HG02623 (cell line): ENCODE measurements at regions not wholly inside any gene's neighbourhood (a gene's known extent, or its start where the extent isn't known, plus 50 kb on each side); places are given as distances from the start of the nearest gene placed in this dataset.
"Not testable (repeated sequence)": the region's sequence is repeated elsewhere in the genome, so short reads cannot be mapped to it uniquely, and the experiment has no call there.

Experiments
- ATAC-seq: cut with Tn5 transposase; IDR thresholded peaks from one replicate; pipeline ENCODE4 v1.9.1; 2021; ENCODE audit warnings: moderate library complexity; ENCODE audit not compliant: unreplicated experiment

DNA sequence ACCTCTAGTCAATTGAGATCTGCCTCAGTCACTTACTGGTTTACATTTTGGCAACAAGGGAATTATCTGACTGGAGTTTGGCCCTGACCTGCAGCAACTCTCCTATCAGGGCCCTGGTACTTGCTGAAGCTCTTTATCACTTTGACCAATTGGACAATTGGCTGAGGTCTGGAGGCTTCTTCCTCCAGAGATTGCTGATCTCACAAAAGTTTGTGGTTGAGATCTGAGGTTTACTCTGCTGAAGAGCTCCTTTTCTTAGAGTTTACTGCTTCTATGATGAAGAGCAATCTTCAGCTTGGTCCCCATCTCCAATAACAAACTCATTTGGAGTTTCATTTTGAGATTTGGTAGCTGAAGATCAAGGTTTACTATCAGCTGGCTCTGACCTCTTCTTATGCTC lies 276.9 kb upstream of the SGCG start:
- no peak for ATAC-seq

- ATAC-seq: peak; percentile 47
Observed at GRCh38 chr13:22915442-22916082, 265.2 kb upstream of the SGCG start.

DNA sequence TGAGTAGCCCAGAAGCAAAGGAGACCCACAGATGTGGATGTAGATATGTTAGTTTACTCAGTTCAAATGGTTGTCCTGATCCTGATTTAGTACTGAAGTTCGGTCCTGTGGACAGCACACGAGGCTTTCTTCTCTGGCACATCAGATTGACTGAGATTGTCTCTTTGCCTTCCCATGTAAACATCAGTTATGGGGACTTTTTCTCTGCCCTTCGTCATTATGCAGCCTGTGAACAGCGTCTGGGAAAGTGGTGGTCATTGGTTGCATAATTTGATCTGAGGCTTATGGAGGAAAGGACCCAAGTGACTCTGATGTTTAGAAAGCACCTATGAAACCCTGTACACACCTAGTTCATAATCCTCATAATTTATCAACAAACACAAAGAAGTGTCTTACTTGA lies 264.5 kb upstream of the SGCG start:
- not testable (repeated sequence) for ATAC-seq

DNA sequence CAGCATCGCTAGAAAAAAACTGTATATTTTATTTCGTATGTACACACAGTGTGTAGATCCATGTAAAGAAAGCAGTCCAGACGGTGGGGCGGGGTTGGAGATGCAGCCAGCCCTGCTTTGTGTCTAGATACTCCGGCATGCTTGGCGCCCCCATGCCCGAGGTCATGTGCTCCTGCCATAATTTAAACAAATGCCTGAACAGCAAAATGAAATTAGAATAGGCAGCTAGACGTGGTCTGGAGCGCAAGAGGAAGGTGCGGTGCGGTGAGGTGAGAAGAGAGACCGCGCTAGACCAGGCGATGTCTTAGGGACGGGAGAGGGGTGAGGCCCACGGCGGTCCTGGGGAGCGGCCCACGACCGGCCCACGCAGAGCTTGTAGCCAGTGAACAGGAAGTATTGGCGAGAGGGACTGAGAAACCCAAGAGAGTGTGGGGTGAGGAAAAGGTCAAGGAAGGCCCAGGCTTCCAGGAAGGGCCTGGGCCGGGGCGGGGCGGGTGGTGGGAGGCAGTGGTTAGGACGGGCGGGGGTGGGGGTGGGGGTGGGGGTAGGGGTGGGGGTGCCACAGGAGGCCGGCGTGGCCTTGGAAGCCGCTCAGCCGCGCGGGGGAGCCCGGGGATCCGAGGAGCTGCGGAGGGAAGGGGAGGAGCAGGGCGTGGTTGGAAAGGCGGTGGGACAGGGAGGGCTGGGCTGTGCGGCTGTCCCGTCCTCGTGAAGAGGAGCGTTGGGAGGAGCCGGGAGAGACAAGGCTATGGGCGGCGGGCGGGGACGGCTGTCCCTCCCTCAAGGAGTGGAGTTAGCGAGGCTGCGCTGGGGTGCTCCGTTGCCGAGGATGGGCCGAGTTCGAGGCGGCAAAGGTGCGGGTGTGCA lies 254.7 kb upstream of the SGCG start:
- ATAC-seq: no peak

- no peak for ATAC-seq
Observed at GRCh38 chr13:22926748-22927400, 253.9 kb upstream of the SGCG start.

- not testable (repeated sequence) for ATAC-seq
Observed at GRCh38 chr13:22927845-22928244, 252.9 kb upstream of the SGCG start.

DNA sequence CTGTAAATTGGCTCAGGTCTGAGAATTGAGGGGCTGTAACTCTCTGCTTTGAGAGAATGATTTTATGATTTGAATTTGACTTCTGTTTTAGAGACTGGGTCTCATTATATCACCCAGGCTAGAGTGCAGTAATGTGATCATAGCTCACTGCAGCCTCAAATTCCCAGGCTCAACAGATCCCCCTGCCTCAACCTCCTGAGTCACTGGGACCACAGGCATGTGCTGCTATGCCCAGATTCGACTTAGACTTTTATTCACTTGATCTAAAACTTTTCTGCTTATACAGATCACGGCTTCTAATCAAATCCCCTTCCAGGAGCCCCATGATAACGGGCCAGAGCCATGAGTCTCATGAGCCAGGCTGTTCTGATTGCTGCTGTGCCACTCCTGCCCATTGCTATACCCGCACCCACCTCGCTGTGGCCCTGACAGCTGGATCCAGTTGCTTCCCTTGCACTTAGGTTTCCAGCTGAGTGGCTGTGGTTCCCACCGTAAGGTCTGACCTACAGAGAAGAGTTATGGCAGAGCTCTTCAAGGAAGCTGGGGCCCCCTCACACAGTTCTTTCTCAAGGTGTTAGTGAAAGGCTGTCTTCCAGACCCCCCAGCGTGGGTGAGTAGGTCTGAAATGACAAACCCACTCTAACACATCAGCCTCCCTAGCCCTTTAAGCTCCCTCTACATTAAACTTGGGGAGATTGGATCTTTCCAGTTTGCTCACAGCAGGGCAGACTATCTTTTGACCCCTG lies 251.2 kb upstream of the SGCG start:
- ATAC-seq: no peak

DNA sequence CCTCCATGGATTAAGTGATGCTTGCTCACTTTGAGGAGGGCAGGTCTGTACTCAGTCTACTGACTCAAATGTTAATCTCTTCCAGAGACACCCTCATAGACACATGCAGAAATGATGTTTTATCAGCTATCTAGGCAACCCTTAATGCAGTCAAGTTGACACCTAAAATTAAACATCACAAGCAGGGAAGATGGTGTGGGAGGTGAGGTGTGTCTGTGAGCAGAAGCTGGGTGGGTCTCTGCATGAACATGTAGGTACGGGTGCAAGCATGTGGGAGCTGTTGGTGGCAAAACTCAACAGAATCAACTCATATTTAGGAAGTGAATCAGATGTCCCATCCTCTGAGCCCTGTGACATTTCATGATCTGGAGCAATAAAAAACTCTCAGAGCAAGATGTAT lies 249.2 kb upstream of the SGCG start:
- no peak for ATAC-seq

DNA sequence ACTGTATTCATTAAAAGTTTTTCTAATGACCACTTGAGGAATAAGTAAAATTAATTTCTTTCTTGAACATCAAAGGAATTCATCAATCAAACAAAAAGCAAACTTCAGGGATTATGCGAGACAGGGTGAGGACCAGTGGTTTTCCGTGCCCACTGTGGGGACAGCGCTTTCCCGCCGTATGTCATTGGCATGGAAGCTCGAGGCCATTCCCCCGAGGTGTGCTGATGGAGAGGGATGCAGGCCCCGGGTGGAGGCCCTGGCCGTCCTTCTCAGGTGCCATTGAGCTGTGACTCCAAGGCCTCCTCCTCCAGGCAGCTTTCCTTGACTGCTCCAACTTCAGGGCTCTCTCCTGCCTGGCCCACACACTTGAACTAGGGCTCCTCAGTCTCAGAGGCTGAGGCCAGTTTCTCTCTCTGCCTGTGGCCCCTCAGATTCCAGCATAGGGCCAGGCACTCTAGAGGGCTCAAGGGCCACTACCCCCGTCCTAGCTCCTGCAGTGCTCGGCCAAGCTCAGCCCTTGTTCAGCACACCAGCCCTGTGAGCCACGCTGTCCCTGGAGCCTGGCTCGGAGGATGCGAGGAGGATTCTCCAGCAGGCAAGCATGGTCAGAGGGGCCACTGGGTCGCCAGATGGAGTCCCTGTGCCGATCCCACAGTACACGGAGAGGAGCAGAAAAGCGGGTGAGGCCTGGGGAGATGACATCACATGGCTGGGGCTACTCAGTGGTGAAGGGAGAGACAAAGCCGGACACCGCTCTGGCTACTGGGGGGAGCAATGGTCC lies 248.0 kb upstream of the SGCG start:
- ATAC-seq: not testable (repeated sequence)

GRCh38 chr13:22933571-22934181 lies 247.1 kb upstream of the SGCG start:
- no peak for ATAC-seq

DNA sequence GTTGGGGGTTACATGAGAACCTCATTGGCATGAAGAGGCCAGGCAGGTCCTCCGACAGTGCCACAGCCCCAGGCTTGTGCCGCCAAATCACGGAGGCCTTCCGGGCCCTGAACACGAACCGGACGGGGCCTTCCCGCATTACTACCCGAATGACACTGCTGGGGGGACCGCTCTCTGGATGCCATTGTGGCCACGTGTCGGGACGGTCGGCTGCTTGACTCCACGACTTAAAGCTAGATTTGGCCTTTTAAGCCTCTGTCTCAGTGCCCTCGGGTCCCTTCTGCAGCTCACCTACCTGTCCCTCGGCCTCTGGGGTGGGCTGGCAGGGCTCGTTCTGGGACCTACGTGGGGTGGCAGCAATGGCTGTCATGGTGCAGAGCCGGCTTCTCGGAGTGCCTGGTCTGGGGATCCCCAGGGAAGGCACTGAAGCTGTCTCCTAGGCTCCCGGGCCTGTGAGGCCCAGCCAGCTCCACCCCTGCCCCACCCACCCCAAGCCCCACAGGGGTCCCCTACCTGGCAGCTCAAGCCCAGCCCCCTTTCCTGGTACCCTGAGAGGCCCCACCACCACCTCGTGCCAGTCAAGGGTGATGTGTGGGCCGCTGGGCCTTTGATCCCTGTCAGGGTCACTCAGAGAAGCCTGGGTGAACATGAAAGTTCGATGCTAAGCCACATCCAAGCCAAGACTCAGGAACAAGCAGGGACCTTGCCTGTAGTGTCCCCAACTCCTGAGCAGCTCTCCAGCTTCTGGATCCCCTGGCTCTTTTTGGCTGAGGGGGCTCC lies 245.8 kb upstream of the SGCG start:
- no peak for ATAC-seq

GRCh38 chr13:22936228-22936627 lies 244.6 kb upstream of the SGCG start:
- no peak for ATAC-seq

DNA sequence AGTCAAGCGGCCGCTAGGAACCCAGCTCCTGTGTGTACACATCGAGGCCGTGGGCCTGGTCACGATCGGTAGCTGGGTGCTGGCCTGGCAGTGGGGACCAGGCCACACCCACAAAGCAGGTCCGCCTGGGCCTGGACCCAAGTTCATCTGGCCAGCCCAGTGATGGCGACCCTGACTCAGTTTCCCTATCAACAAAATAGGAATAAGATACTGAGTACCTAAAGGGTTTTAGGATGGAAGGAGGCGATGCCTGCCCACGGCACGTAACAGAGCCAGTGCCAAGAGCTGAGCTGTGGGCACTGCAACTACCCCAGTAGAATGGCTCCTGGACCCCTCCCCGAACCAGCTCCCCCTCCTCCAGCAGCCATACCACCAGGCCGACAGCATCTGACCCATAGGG lies 243.5 kb upstream of the SGCG start:
- no peak for ATAC-seq

DNA sequence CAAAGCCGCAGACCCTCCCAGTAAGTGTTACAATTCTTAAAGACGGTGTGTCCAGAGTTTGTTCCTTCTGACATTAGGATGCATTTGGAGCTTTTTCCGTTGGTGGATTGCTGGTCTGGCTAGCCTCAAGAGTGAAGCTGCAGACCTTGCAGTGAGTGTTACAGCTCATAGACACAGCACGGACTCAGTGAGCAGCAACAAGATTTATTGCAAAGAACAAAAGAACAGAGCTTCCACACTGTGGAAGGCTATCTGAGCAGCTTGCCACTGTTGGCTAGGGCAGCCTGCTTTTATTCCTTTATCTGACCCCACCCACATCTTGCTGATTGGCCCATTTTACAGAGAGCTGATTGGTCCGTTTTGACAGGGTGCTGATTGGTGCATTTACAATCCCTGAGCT lies 242.8 kb upstream of the SGCG start:
- ATAC-seq: no peak

GRCh38 chr13:22938576-22938975 lies 242.2 kb upstream of the SGCG start:
- no peak for ATAC-seq

DNA sequence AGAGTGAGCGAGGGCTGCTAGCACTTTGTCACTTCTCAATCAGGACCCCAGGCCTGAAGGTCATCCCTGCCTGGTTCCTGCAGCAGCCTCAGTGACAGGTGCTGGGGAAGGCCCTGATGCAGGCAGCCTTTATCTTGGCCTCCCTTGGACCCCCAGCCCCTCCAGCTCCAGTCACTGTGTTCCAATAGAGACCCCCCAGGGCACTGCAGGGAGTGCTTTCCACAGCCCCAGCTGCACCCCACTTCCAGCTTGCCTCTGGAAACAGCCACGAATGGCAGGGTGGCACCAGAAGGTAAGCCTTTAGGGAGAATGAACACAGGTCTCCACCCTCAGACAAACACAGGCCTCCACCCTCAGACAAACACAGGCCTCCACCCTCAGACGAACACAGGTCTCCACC lies 241.6 kb upstream of the SGCG start:
- no peak for ATAC-seq

DNA sequence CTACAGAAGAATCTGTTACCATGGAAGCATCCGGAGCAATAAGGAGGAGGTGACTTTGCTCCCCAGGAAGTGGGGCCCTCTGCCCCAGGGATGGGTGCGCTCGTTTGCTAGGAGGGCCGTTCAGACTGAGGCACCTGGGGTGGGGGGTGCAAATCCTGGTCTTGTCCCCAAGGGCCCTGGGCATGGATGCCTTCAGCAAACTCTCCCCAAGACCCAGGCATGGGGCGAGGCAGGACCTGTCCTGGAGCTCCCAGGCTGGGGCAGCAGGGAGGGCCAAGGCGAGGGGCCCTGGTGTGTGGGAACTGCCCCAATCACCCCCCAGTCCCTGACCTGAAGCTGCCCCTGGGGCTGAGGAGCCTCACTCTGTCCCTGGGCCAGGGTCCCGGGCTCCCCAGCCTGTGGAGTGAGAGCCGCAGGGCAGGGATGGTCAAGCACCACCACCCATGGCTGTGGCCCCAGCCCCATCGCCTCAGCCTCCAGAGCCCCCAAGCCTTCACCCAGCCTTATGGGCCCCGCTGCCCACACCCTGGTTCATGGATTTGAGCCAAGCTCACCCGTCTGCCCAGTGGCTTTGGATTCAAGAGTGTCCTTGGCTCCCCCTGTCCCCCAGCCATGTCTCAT lies 240.6 kb upstream of the SGCG start:
- no peak for ATAC-seq

DNA sequence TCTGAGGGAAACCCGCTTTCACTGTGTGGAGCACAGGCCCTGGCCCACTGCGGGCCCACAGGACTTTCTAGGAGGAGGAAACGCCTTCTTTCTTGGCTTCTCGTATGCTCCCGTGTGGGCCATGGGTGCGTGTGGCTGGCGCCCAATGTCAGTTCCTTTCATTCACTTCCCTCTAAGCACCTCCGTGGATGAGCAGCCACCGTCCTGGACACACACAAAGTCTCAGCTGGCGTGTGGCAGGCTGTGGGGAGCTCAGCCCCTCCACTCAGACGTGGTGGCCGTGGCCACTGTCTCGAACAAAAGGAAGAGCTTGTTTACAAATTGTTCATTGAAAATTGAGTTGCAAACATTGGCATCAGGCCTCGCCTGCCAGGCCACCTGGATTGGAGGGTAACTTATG lies 240.0 kb upstream of the SGCG start:
- no peak for ATAC-seq

GRCh38 chr13:22941495-22941894 lies 239.3 kb upstream of the SGCG start:
- not testable (repeated sequence) for ATAC-seq
